HPDE6-E6E7 (cell line): ENCODE measurements at regions not wholly inside any gene's neighbourhood (a gene's known extent, or its start where the extent isn't known, plus 50 kb on each side); places are given as distances from the start of the nearest gene placed in this dataset.

Experiments
- DNase-seq: peaks from one replicate; pipeline ENCODE4 v3.0.0; 2011; ENCODE audit warnings: missing footprints; ENCODE audit errors: extremely low spot score

DNA sequence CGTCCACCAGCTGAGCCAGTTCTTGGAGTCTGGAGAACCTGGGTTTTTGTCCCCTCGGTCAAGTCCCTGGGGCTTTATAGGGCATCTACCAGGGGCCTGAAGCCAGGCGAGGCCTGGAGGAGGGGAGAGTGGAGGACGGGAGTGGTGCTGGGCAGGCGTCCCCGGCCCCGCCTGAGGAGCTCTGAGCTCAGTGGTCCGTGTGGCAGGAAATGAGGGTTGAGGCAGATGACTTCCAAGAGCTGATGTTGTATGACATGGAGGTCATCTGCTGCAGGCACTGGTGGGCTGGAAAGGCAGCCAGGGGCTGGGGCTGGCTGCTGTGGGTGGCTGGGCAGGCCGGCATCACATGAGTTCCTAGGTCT is 118.5 kb upstream of the HS6ST1 start:
- DNase-seq = no peak

DNA sequence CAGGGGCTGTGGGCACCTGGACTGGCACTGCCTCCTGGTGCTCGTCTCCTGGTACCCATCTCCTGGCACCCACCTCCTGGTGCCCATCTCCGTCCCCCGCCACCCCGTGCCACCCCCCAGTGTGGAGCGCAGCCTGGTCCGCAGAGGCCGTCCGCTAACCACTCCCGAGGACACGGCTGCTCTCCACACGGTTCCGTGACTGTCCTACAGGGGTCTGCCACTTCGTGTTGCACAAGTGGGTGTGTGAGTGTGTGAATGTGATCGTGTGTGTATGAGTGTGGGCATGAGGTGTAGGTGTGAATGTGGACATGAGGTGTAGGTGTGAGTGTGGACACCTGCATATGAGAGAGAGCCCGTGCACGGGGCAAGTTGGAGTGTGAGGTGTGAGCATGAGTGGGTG is 119.4 kb upstream of the HS6ST1 start:
- no peak for DNase-seq

GRCh38 chr2:128438586-128438985 is 119.9 kb upstream of the HS6ST1 start:
- no peak for DNase-seq

DNA sequence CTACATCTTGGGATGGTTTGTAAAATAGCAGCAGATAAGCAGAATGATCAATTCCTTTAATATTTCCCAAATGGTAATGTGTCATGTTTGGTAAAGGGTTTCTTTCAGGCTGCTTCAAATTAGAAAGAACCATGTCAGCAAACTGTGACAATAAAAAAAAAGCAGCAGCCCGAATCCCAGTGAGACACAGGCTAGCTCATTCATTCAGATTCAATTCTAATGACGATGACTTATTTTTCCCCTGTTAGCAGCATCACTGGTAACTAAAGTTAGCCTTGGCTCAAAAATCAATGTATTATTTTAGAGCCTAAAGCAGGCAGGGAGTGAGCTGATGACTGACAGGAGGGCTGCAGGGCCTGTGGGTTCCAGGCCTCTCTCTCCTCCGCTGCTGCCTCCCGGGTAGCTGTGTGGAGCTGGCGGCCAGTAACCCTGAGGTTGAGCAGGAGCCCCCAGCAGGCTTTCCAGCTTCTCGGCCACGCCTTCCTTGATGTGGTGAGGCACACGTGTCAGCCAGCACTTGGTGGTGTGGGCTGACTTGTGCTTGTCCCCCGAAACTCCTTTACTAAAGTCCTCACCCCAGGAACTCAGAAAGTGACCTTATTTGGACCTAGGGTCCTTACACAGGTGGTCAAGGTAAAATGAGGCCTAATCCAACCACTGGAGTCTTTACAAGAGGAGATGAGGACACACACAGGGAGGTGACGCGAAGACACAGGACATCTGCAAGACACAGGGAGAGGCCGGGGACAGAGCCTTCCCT is 120.5 kb upstream of the HS6ST1 start:
- no peak for DNase-seq

GRCh38 chr2:128439791-128440665 is 121.4 kb upstream of the HS6ST1 start:
- DNase-seq = no peak

GRCh38 chr2:128440666-128441340 is 122.1 kb upstream of the HS6ST1 start:
- no peak for DNase-seq

DNA sequence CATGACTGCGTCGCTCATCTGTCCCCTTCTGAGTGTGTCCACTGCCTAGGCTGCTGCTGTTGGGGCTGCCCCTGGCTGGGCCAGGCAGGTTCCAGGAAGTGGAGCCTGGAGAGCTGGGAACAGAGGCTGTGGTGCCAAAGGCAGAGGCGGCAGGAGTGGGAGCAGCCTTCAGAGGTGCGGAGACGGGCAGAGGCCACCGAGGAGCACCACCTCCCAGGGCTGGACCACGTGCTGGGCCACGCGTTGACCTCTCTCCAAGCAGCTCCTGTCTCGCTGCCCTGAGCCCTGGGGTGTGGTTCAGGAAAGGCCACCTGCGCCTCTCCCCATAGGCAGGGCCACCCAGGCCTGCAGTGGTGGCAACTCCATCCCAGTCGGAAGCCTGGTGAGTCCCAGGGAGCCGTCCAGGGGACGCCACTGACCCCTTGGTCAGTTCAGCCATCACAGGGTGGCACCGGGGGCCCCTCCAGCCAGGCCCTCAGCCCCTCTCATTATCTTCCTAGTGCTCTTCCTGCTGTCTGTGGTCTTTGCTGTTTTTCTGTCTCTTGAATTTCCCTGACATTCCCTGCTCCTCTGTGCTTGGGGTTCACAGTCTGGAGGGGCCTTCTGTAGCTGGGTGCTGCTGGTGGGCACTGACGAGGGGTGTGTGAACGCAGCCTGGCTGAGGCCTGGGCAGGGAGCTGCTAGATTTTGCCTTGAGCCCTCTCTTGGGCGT is 122.8 kb upstream of the HS6ST1 start:
- no peak for DNase-seq

DNA sequence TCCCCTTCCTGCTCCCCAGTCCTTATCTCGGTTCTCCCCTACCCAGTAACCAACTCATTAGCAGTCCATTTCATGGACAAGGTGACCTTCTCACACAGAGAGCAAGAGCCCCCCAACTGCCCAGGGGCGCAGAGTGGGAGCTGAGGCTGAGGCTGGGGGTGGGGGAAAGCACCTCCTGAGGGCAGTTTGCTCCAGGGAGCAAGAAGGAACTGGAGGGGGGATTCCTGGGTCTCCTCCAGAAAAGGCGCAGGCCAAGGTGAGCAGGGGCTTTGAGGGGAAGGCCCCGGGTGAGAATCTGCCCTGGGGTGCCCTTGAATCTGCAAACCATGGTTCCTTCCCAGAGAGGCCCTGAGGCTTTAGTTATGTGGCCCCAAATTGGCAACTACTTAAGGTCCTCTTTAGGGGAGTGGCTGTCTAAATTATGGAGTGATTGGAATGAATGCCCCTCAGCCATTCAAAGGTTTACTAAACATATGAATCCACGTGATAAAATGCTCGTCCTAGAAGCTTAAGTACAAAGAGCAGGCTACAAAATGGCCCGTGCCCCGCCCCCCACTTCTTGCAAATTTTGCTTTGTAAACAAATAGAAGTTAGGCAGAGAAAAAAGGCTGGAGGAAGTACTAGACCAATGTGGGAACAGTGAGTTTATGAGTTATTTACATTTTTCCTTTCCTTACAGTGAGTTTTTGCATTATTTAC is 123.5 kb upstream of the HS6ST1 start:
- DNase-seq = no peak

- no peak for DNase-seq
These were observed 124.2 kb upstream of the HS6ST1 start for GRCh38 chr2:128442891-128443302.

- DNase-seq = no peak
These were observed 125.6 kb upstream of the HS6ST1 start for GRCh38 chr2:128444121-128444771.

- no peak for DNase-seq
These were observed 126.3 kb upstream of the HS6ST1 start for GRCh38 chr2:128444816-128445522.

DNA sequence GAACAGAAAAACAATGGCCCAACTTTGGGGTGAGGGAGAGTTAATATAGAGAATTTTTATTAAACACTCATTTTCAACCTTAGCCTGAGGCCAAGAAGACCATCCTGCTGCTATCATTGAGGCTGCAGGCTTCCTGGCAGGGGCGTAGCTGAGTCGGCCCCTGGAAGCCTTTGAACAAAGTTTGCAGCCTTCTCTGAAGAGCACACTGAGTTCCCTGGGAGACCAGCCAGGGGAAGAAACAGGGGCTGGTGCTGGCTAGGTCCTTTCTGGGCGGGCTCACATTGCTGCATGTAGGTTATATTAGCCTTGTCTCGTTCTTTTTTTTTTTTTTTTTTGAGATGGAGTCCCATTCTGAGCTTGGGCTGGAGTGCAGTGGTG is 126.8 kb upstream of the HS6ST1 start:
- no peak for DNase-seq

- no peak for DNase-seq
These were observed 127.6 kb upstream of the HS6ST1 start for GRCh38 chr2:128446049-128446873.

DNA sequence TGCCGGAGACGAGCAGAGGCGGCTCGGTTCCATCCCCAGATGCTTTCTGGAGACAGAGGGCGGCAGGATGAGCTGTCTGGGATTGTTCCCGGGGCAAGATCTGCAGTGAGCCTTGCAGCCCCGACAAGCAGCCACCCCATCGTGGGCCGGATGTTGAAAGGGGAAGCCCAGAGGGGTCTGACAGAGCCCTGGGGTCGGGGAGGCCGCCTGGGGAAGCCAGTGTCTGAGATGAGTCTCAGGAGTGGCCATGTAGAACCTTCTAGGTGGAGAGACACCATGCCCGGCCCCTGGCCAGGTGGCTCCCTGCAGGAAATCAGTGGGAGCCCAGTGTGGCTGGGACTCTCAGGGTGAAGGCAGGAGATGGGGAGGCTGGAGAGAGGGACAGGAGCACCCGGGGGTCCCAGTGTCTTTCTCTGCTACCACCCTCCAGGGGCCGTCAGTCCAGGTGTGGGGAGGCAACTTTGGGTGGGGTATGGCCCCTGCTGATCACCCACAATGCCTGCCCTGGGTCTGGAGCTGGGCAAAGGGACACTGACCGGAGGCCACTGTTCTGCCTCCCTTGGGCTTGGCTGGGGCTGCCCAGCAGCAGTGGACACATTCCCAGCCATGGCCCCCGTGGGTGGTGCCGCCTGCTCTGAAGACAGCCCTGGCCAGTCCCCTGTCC is 128.3 kb upstream of the HS6ST1 start:
- DNase-seq = no peak

DNA sequence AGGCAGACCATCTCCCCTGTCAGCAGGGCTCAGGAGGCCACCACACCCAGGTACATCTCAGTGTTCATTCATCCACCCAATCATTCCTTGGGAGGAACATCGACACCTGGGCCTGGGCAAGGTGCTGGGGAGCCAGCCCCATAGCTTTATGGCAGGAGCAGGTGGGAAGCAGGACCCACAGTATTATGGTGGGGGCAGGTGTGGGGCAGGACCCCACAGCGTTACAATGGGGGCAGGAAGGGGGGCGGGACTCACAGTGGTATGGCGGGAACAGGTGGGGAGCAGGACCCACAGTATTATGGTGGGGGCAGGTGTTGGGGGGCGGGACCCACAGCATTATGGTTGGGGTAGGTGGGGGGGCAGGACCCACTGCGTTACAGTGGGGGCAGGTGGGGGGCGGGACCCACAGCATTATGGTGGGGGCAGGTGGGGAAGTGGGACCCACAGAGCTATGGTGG is 128.9 kb upstream of the HS6ST1 start:
- no peak for DNase-seq

- DNase-seq = no peak
These were observed 129.9 kb upstream of the HS6ST1 start for GRCh38 chr2:128448331-128449225.

DNA sequence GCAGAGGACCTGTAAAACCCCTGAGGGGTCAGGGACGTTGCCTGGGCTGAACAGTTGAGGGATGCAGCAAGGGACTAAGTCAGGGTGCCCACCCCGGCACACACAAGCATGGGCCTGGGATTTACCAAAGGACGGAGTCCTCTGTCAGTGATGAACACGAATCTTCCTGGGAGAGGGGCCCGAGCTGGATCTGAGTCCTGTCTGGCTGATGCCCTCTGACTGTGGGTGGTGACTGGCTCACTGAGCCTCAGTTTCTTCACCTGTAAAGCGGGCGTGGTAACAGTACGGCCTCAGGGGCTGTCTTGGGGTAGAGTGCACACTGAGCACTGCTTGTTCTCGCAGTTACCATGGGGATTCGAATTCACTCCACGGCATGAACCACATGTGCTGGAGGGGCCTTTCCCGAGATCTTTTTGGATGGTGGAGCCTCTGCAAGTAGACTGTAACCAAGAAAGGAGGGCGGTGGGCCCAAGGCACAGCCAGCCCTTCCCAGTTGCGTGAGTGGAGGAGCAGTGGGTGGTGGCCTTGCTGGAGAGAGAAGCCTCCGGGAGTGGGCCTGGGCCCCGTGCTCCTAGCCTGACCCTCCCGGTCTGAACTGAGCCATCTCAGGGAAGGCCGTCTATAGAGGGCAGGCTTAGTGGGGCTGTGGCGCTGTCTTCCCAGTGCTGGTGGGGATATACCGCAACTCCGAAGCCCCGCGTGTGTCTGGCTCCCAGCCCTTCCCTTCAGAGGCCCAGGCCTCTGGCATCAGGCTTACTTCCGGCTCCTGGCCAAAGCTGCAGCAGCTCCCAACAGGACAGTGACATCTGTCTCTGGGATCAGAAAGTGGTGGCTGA is 130.8 kb upstream of the HS6ST1 start:
- no peak for DNase-seq
